ENCODE measurements at regions not wholly inside any gene's neighbourhood (a gene's known extent, or its start where the extent isn't known, plus 50 kb on each side); places are given as distances from the start of the nearest gene placed in this dataset.

DNA sequence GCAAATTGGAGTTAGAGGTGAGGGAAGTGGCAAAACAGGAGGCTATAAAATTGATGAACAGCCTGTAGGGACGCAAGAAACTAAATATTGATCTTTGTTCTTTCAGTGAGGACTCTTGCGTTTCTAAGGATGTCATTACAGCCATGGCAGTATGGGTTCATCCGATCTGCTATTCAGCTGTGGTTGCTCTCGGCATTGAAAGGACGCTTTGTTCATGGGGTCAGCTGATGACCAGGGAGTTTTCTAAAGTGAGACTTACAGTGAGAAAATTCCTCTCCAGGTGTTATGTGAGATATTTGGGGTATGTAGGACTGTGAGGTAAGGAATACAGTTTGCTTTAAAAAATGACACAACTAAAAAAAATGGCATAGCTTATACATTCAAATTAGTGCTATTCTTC lies 52.7 kb upstream of the PELI1 start:
- no peak for DNase-seq

DNA sequence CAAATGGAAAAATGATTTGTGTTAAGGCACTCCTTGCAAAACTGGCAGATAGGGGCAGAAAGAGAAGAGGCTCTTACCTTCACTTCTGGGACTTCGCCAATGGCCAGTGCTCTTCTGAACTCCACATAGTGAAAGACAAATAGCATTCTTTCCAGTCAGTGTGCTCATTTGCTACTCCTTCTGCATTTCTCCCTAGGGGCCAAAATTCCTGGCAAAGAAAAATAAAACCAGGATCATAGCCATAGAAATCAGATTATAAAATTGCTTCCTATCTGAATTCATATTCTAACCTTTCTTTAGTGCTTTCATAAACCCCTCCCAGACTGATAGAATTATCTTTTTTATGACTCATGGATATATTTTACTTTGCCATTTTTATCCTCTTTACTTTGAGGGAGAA lies 56.9 kb upstream of the PELI1 start:
- no peak for DNase-seq

DNA sequence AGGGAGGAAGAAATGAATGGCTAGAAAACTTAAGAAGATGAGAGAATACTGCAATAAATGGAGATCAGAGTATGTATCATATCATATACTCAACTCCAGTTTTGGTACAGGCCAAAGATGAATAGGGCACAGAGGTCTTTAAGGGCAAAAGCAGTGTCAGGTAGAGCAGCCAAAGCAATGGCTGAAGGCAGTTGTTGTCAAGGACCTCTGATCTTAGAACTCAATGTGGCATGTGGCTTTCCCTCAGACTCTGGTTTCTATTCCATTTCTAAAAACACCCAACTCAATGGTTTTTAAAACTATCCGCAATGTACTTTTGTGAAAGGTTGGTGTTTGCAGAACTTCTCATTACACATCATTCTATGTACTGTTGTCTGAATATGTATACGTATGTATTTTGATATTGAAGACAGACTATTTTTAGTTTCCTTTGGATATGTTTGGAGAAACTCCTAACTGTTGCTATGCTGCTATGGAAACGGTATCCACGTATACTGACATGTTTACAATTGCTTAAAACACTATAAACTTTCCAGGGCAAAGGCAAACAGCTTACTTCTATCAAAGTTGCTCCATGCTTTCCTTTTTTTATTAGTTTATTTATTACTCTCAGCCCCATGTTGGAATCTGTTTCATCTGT lies 58.1 kb upstream of the PELI1 start:
- no peak for DNase-seq

DNA sequence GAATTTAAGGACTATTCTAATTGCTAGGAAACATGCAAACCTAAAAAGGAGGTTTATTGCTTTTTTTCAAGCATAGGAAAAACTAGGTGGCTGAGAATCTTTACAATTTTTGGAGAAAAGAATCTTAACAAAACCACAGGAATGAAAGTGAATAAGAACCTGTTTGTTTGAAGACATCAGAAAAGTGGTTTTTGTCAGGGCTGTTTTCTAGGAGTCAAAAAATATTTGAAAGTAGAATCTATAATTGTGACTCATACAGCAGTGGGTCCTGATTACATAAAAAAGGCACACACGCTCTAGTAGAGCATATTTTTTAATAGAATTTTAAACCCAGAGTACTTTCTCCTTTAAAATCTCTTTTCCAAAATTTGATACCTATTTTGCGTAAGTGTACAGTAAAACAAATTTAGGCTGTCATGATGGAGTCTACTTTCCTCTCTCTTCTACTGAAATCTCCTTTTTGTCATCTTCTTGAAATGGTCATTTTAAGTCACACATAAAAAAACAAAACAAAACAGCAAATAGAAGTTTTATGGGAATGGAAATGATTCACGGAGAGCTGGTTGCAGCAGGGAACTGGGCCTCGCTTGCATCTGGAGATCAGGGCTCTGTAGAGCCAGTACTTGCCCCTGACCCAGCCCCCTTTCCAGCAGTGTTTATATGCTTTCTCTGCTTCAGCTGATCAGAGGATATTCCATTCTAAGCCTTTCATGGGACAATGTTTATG lies 59.1 kb upstream of the PELI1 start:
- DNase-seq: no peak

DNA sequence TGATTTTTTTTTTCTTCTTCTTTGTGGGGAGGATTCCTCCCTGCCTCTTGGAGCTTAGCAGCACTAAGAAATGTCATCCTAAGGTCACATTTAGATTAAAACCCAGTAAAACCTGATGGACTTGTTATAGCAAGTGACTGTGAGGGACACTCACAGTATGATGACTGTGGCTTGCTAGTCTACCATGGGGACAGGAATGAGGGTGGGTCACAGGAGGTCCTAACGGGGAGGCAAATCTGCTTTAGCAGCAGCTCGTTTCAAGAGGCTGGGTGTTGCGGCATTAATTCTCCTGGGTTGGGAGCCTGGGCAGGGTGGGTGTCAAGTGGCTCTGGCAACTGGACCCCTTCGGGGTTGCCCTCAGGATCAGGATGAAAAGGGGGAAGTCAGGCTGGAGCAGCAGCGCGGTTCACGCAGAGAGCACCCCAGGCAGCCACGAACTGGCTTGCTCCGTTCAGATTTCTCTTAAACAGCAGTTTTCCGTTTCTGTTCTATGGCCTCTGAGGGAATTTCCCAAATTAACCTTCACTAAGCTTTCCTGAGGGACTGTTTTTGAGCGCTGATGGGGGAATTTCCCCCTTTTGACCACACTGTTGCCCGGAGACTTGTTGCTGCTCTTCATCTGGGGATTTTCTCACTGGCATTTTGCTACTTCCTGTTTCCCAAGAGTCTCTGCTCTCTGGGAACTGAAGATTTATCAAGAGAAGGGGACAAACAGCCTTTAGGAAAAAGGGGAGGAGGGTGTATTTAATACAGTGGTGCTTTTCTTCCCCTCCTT lies 59.8 kb upstream of the PELI1 start:
- DNase-seq: no peak

DNA sequence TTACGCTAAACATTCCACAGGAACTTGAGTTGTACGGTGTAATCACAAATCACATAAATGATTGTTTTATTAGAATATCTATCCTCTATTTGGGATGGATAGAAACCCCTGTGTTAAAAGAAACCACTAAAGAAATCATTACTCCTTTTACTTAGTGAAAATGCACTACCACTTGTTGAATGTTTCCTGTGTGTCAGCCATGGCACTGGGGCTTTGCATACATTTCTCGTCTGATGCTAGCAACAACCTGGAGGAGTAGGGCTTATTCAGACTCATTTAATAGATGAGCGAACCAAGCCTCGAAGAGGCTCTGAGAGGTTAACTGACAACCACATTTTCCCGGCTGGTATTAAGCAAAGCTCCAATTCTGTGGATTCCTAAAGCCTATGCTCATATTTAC lies 60.5 kb upstream of the PELI1 start:
- no peak for DNase-seq

DNA sequence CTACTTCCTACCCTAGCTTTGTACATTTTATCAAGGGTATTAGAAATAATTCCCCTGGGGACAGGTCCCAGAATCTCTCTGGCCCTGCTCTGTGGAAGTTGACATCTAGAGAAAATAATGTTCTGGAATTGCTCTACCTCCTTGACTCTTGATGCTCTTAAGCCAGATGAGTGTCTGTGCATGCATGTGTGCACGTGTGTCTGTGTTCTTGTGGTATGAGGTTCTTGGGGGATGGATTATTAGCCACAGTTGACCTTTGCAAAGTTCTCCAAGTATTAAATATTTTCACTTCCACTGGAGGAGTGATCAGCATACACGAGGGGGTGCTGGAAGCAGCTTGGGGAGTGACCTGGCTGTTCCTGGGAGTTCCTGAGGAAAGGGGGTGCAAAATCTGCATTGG lies 61.2 kb upstream of the PELI1 start:
- DNase-seq: no peak

DNA sequence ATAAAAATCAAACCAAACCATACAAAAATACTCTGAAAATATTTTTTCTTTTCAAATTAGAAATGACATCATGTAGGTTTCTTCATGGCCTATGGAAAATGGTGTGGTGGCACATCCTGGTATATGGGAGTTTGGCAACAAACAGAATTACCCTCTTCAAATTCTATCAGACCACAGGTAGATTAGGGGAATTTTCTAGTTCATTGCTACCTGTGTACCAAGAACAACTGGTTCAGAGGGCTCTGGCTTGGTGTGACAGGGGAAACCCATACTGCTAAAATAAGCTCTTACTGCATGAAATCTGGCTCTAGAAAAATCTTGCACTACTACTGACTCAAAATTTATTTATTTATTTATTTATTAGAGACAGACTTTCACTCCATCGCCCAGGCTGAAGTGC lies 63.4 kb upstream of the PELI1 start:
- no peak for DNase-seq

DNA sequence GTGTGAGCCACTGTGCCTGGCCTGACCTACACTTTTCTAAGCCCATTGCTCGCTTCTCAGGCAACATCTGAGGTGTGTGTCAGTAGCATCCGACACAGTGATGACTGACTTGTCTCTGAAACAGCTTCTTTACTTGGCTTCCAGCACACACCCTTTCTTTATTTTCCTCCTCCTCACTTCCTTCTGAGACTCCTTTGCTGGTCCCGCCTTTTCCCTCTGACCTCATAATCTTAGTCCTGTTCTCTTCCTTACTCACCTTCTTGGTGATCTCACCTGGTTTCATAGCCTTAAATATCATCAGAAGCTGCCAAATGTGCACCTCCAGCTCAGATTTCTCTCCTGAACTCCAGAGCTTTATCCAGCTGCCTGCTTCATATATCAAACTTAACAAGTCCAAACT lies 66.6 kb upstream of the PELI1 start:
- no peak for DNase-seq

DNA sequence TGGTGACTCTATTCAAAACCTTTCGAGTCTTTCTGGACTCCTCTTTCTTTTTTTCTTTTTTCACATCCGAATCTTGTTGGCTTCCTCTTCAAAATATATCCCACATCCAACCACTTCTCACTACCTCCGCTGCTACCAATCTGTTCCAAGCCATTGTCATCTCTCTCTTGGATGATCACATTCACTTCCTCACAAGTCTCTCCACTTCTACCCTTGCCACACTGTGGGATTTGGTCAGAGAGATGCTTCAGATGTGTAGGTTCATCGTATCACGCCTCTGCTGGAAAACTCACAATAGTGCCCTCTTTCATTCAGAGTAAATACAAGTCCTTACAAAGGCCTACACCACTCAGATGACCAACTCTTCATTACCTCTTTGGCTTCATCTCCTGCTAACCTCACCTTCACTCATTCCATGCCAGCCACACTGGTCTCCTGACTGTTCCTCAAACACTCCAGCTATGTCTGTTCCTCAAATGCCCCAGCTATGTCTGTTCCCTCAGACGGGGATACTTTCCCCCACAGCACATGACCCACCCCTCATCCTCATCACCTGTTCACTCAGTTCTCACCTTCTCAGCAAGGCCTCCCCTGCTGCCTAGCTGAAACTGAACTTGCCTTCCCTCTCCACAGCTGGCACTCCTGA lies 67.2 kb upstream of the PELI1 start:
- no peak for DNase-seq

DNA sequence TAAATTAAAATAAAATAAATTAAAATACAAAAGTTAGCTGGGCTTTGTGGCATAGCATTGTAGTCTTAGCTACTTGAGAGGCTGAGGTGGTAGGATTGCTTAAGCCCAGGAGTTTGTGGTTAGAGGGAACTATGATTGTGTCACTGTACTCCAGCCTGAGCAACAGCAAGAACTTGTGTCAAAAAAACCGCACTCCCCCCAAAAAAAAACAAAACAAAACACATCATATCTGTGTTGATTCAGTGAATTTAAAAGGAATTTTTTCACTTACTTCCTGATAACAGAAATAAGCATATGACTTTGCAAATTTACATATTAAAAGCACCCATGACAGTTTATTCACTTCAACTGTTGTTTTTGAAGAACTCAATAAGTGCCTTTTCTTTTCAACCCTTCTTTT lies 68.1 kb upstream of the PELI1 start:
- no peak for DNase-seq

DNA sequence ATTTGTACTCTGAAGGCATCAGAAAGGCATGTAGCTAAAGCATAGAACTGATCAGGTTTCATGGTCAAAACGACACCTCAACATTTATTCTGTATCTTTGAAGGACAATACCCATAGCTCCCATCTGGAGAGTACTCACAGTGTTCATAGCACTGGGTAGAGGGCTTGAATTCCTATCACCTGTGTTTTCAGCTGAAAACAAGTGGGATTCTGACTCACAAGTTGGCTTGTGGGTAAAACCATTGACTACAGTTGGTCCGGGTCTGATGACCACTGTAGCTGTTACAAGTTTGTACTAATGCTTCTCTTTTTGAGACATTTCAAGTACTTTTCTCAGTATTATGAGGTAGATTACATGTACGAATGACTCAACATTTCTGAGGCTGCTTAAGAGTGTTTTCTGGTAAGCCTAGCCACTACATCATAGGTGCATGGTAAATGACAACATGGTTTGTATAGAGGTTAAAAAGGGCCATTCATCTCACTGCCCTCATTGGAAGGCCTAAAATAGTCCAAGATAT lies 68.6 kb upstream of the PELI1 start:
- DNase-seq: no peak

DNA sequence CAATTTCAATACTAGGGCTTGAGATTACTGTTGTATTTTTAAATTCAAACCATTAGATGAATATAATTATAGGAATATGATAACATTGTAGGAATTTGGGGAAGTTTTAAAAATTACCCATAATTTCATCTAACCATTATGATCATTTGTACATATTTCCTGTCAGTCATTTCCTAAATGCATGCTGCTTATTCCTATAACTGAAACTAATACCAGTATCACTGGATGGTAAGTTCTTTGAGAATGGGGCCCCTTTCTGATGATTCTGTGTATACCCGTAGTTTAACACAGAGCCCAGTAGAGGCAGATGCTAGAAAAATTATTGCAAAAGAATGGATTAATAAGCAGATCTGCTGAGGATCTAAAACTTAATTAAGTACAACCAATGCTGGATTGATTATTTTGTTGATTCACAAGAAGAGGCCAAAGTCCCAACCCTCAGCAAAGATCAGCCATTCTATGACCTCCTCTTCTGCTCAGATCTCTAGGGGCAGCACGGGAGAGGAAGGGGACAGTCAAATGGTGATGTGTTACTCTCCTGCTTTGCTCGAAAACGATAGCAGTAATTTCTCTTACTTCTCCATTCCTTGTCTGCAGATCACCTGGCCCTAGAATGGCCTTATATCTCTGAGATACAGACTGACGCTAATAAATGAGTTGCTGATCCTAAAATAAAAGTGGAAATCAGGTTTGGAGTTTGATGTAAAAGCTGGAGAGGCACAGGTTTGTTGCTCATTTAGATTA lies 69.5 kb upstream of the PELI1 start:
- no peak for DNase-seq

DNA sequence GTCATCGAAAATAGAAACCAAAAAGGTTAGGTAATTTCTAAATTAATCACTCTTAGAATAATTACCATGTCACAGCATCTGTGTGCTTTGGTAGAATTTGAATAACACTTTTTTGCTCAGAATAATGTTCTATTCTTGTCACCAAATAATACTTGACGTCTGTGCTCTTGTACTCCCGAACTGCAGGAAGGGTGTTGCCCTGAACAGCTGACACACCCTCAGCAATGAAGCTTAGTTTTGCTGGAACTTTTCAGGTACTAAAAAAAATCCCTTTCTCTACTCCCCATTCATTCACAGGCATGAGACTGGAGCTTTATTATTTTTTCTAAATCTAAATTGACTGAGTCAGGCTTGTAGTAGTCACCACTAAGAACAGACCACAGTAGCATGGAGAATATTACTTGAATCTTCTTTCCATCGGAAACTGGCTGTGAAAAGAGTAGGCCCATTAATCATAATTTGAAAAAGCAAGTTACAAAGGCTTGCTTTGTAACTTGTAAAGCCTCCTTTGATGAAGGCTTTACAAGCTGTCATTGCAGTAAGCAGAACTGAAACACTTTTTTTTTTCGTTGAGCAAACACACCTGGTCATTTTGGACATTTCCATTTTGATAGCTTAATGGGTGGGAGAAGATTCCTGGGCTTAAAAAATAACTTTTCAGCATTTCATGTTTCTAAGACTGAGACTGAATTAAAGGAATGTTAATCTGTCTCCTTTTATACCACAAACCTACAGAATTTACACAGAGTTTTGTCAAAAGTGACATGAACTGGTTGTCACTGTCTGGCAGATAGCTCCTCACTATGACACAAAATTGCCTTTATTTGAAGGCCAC lies 70.3 kb upstream of the PELI1 start:
- no peak for DNase-seq

DNA sequence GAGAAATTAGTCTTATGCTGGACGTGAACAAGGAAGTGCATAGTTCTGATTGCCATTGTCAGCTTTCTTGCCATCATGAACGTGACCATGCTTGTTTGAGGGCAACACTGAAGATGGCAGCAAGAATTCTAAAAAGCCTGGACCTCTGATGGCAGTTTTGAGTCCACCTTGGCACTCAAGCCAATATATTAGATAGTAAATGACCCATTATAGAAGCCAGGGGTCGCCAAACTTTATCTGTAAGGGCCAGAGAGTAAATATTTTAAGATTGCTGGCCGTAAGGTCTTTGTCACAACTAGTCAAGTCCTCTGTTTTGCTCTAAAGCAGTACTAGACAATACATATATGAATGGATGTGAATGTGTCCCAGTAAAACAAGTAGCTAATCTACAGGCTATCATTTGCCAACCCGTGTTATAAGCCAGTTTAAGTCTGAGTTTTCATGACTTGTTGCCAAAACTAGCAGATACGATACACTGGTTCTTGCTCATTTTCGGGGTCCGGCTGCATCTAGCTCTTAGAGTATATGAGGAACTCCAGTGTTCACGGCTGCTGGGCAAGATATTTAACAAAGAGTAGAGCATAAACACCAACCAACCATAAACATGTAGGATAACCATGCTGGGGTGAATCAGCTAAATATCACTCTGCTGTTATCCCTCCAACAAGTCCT lies 73.1 kb upstream of the PELI1 start:
- no peak for DNase-seq

DNA sequence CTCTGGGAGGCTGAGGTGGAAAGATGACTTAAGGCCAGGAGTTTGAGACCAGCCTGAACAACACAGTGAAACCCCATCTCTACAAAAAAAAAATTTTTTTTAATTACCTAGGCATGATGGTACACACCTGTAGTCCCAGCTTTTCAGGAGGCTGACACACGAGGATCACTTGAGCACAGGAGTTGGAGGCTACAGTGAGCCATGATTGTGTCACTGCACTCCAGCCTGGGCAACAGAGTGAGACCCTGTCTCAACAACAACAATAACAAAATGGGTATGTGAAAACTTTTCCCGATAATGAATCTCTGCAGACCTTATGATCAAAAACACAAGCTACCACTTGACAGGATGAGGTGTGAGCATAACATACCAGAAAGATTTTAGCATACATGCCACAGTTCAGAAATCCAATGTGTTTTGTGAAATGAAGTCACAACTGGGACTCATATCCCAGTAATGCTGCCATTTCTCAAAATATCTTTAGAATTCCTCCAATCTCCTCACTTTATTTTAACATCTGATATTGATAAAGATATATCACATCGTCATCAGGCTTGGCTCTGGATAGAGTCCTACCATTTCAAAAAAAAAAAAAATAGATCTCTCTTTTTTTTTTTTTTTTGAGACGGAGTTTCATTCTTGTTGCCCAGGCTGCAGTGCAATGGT lies 74.0 kb upstream of the PELI1 start:
- DNase-seq: no peak

DNA sequence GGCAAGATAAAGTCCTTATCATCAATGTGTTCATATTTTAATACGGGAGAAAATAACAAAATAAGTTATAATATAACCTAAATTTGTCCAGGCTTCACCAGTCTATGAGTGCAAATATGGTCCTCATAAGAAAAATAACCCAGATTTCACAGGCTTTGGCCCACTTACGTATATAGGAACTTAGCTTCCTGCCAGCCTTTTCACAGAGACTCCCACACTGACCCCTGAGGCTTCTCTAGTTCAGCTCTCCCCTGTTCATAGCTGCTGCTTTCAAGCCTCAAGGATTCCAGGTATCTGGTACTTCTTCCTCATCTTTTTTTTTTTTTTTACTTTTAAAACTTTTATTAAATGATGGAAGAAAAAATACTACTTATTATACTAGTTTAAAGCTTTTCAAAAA lies 74.9 kb upstream of the PELI1 start:
- no peak for DNase-seq

DNA sequence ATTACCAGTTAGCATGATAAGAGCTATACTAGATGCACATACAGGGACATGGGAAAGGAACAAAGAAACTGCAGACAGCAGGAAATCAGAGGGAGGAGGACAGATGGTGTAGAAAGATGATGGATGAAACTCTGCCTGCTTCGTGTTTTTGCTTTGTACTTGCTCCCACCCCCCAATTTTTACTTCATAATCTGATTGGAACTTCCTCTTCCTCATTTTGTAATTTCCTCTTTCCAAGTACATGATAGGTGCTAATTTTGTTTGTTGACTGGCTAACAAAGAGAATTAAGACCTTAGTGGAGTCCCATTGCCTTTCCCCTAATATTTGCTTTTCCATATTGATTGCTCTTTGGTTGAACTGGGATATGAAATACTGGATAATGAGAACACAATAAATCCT lies 76.0 kb upstream of the PELI1 start:
- DNase-seq: no peak

DNA sequence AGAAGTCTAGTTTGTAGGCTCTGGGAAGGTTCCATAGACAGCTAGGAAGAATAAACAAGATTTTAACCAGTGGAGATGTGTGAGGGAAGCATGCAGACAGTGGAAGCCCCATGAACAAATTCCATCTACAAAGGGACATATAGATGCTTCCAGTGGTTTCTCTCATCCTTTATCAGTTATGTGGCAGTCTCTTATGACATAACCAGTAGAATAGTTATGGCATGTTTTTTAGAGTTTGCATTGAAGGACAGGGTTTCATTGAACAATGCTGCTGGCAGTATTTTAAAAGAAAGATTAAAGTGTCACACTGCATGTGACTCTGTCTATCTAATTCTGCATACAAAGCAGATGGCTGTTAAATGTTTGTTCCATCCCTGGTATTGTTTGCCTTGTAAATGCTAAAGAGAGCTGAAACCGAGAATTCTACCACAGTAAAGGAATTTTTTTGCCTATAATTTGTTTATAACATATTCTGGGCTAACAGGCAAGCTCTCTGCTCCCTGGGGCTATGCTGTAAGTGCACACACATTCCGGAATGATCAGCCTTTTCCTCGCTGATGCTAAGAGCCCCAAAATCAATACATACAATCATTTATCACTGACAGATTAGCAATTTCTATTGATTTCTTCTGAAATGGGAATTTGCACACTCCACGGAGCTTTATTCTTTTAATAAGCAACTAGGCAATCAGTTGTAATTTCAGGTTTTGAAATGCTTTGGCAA lies 76.8 kb upstream of the PELI1 start:
- DNase-seq: no peak

DNA sequence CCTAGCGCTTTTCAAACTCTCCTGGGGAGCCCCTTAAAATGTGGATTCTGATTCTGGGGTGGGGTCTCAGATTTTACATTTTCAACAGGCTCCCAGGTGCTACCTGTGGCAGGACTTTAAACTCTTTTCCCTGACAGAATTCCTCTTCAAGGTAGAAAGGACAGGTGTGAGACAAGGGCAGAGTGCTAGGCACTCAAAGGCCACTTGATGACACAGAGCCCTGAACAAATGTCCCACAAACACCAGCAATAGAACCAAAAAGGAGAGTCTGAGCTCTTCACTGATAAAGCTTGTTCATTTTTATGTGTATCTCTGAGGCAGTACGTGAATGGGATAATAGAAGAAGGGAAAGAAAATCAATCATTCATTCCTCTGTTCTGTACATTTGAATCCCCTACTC lies 77.7 kb upstream of the PELI1 start:
- no peak for DNase-seq
